WTC11 (cell line): ENCODE measurements at regions not wholly inside any gene's neighbourhood (a gene's known extent, or its start where the extent isn't known, plus 50 kb on each side); places are given as distances from the start of the nearest gene placed in this dataset.
"Not testable (repeated sequence)": the region's sequence is repeated elsewhere in the genome, so short reads cannot be mapped to it uniquely, and the experiment has no call there.

ENCODE experiments used
- ATAC-seq: fragments of 200-7000 bp; cut with Tn5 transposase; 2 replicates; pipeline ENCODE4 v1.10.0; 2021; ENCODE audit warnings: mild to moderate bottlenecking, moderate library complexity
- CTCF ChIA-PET: fragments of 300-600 bp; sonication (Branson Sonifier 250); formaldehyde crosslinking; loops from one replicate; lab custom pipeline; 2021; ENCODE audit warnings: antibody characterized with exemption; lab: Charles Lee
- POLR2A ChIA-PET: fragments of 350-600 bp; sonication (Branson Sonifier 250); formaldehyde crosslinking; loops from one replicate; lab custom pipeline; 2021; ENCODE audit warnings: antibody characterized with exemption; lab: Charles Lee
- DNase-seq: peaks from one replicate; pipeline ENCODE4 v3.0.0; 2021; ENCODE audit warnings: low spot score
- H3K27ac Mint-ChIP-seq: 2 replicates; pipeline ENCODE4 v1.8.0; 2021; ENCODE audit warnings: mixed read lengths
- H3K27me3 Mint-ChIP-seq: 2 replicates; pipeline ENCODE4 v1.8.0; 2021; ENCODE audit warnings: low read depth, mild to moderate bottlenecking, moderate library complexity, mixed read lengths
- H3K36me3 Mint-ChIP-seq: 2 replicates; pipeline ENCODE4 v1.8.0; 2021; ENCODE audit warnings: mixed read lengths
- H3K4me1 Mint-ChIP-seq: 2 replicates; pipeline ENCODE4 v1.8.0; 2022; ENCODE audit warnings: mixed read lengths
- H3K4me3 Mint-ChIP-seq: 2 replicates; pipeline ENCODE4 v1.8.0; 2021; ENCODE audit warnings: mild to moderate bottlenecking, moderate library complexity, mixed read lengths
- H3K9me3 Mint-ChIP-seq: 2 replicates; pipeline ENCODE4 v1.8.0; 2021; ENCODE audit warnings: mixed read lengths
- ATF3 ChIP-seq: sonication (generic); formaldehyde crosslinking; conservative IDR thresholded peaks from 2 replicates; pipeline ENCODE4 v1.8.1; 2022; ENCODE audit warnings: mild to moderate bottlenecking, missing genetic modification reagents
- CTCF ChIP-seq: fragments of 200-600 bp; IDR thresholded peaks from 2 replicates; pipeline ENCODE4 v1.8.0; 2022; ENCODE audit warnings: antibody characterized with exemption
- E2F4 ChIP-seq: sonication (generic); formaldehyde crosslinking; IDR thresholded peaks from 2 replicates; pipeline ENCODE4 v1.8.1; 2022; ENCODE audit warnings: low read depth, mild to moderate bottlenecking, moderate library complexity, missing genetic modification reagents, borderline replicate concordance
- E2F5 ChIP-seq: sonication (generic); formaldehyde crosslinking; IDR thresholded peaks from 2 replicates; pipeline ENCODE4 v1.8.1; 2022; ENCODE audit warnings: mild to moderate bottlenecking, moderate library complexity, missing genetic modification reagents
- ELF4 ChIP-seq: sonication (generic); formaldehyde crosslinking; IDR thresholded peaks from 2 replicates; pipeline ENCODE4 v1.8.1; 2022; ENCODE audit warnings: low read depth, mild to moderate bottlenecking, moderate library complexity, missing genetic modification reagents
- IRF1 ChIP-seq: sonication (generic); formaldehyde crosslinking; IDR thresholded peaks from 2 replicates; pipeline ENCODE4 v1.8.0; 2023; ENCODE audit warnings: missing genetic modification reagents
- JUN ChIP-seq: sonication (generic); formaldehyde crosslinking; IDR thresholded peaks from 2 replicates; pipeline ENCODE4 v1.8.0; 2023; ENCODE audit warnings: mild to moderate bottlenecking, missing genetic modification reagents
- NFYB ChIP-seq: sonication (generic); formaldehyde crosslinking; conservative IDR thresholded peaks from 2 replicates; pipeline ENCODE4 v1.8.0; 2022; ENCODE audit warnings: low read depth, missing genetic modification reagents
- RELA ChIP-seq: sonication (generic); formaldehyde crosslinking; IDR thresholded peaks from 2 replicates; pipeline ENCODE4 v1.8.1; 2022; ENCODE audit warnings: missing genetic modification reagents, mild to moderate bottlenecking, borderline replicate concordance
- RORB ChIP-seq: fragments of 250-450 bp; sonication (Bioruptor Pico); IDR thresholded peaks from 2 replicates; pipeline ENCODE4 v1.9.0; 2021; ENCODE audit warnings: mild to moderate bottlenecking
- ZNF281 ChIP-seq: sonication (generic); formaldehyde crosslinking; IDR thresholded peaks from 2 replicates; pipeline ENCODE4 v1.8.0; 2023; ENCODE audit warnings: mild to moderate bottlenecking, missing genetic modification reagents
- ZNF317 ChIP-seq: sonication (generic); formaldehyde crosslinking; IDR thresholded peaks from 2 replicates; pipeline ENCODE4 v1.8.1; 2023; ENCODE audit warnings: low read depth, mild to moderate bottlenecking, moderate library complexity, missing genetic modification reagents, borderline replicate concordance
- ZNF425 ChIP-seq: fragments of 250-450 bp; sonication (Bioruptor Pico); conservative IDR thresholded peaks from 2 replicates; pipeline ENCODE4 v1.9.0; 2021; ENCODE audit warnings: mild to moderate bottlenecking

GRCh38 chr22:48717076-48717810, 1110.4 kb downstream of the BRD1 start:
- Mint-ChIP-seq H3K4me3 (no peak overlapping the region), H3K9me3 (peaks cover 15% of the 10 kb centered on the region), H3K27me3 (no peaks in the 10 kb centered on the region), H3K36me3 (peaks cover 13% of the 10 kb centered on the region), H3K4me1 (peaks cover 21% of the 10 kb centered on the region), H3K27ac (peak overlapping the region; percentile 96)
- no peak for DNase-seq
- ATAC-seq, result peak; percentile 40
- ChIA-PET POLR2A (interaction anchor here (0.6 kb wide), 1 partner anchor 181 kb away, joined by 3 read pairs; no protein-coding TSS in a partner anchor), CTCF (interaction anchor here (0.9 kb wide), 1 partner anchor 201 kb away, joined by 3 read pairs; no protein-coding TSS in a partner anchor)
- TF ChIP-seq ATF3 (CRISPR knock-in tag) (no peak), NFYB (CRISPR knock-in tag) (no peak), ELF4 (CRISPR knock-in tag) (no peak), ZNF317 (no peak), IRF1 (CRISPR knock-in tag) (no peak), ZNF281 (CRISPR knock-in tag) (no peak), RELA (CRISPR knock-in tag) (no peak), E2F4 (CRISPR knock-in tag) (no peak), E2F5 (CRISPR knock-in tag) (no peak), JUN (CRISPR knock-in tag) (no peak), CTCF (no peak), ZNF425 (CRISPR knock-in tag) (no peak), RORB (CRISPR knock-in tag) (no peak)

GRCh38 chr22:48716154-48716553, 1111.5 kb downstream of the BRD1 start:
- H3K27ac Mint-ChIP-seq, CTCF ChIA-PET, H3K4me3 Mint-ChIP-seq, DNase-seq, ATAC-seq, H3K27me3 Mint-ChIP-seq, POLR2A ChIA-PET: not testable (repeated sequence)
- Mint-ChIP-seq H3K4me1 (peaks cover 21% of the 10 kb centered on the region), H3K9me3 (peaks cover 12% of the 10 kb centered on the region), H3K36me3 (peaks cover 13% of the 10 kb centered on the region)
